ENCODE measurements at regions not wholly inside any gene's neighbourhood (a gene's known extent, or its start where the extent isn't known, plus 50 kb on each side); places are given as distances from the start of the nearest gene placed in this dataset.

- 91 to 97% methylated on average over 4 of the region's 4 CpGs for WGBS, 2 donors
- Histone ChIP-seq H3K36me3 (ENCODE audit: control insufficient read depth in 4 of 4, insufficient read depth in 4 of 4, low read length in 4 of 4) (no peaks in the 10 kb centered on the region), H3K4me3 (no peak overlapping the region), H3K9ac (ENCODE audit: insufficient read depth in 1 of 2, low read length in 2 of 2) (no peak overlapping the region), H3K4me1 (ENCODE audit: control insufficient read depth in 5 of 5, insufficient read depth in 5 of 5, low read length in 5 of 5) (peaks cover 0 to 3% (median 0%) of the 10 kb centered on the region in 5 donors), H3K27me3 (ENCODE audit: control insufficient read depth in 3 of 3, insufficient read depth in 3 of 3, low read length in 2 of 3) (peaks cover 0 to 6% (median 3%) of the 10 kb centered on the region in 3 donors), H3K27ac (ENCODE audit: low read depth in 1 of 2, low read length in 1 of 2) (no peak overlapping the region), H3K9me3 (ENCODE audit: control insufficient read depth in 4 of 4, insufficient read depth in 3 of 4, low read length in 3 of 4) (peaks cover 0 to 5% (median 0%) of the 10 kb centered on the region in 4 donors)
- no peak for DNase-seq
- ATAC-seq (ENCODE audit: insufficient read depth, low FRiP score): no peak
- no peak for TF ChIP-seq CTCF (IDR thresholded peaks at IDR 0.05; ENCODE audit: control extremely low read depth, extremely low read depth)
These were observed 137.1 kb upstream of the TWIST2 start for GRCh38 chr2:238710787-238711186.

GRCh38 chr2:238711346-238711745 is 136.5 kb upstream of the TWIST2 start:
- H3K27ac ChIP-seq (ENCODE audit: low read depth in 1 of 2, low read length in 1 of 2): no peak overlapping the region
- no peak overlapping the region for H3K4me3 ChIP-seq
- DNase-seq: no peak
- peaks cover 0 to 3% (median 0%) of the 10 kb centered on the region in 5 donors for H3K4me1 ChIP-seq (ENCODE audit: control insufficient read depth in 5 of 5, insufficient read depth in 5 of 5, low read length in 5 of 5)
- no peak overlapping the region for H3K9ac ChIP-seq (ENCODE audit: insufficient read depth in 1 of 2, low read length in 2 of 2)
- no peak for TF ChIP-seq CTCF (IDR thresholded peaks at IDR 0.05; ENCODE audit: control extremely low read depth, extremely low read depth)
- H3K9me3 ChIP-seq (ENCODE audit: control insufficient read depth in 4 of 4, insufficient read depth in 3 of 4, low read length in 3 of 4): peaks cover 0 to 5% (median 0%) of the 10 kb centered on the region in 4 donors
- no peaks in the 10 kb centered on the region for H3K36me3 ChIP-seq (ENCODE audit: control insufficient read depth in 4 of 4, insufficient read depth in 4 of 4, low read length in 4 of 4)
- peaks cover 0 to 8% (median 3%) of the 10 kb centered on the region in 3 donors for H3K27me3 ChIP-seq (ENCODE audit: control insufficient read depth in 3 of 3, insufficient read depth in 3 of 3, low read length in 2 of 3)
- no peak for ATAC-seq (ENCODE audit: insufficient read depth, low FRiP score)
- 85 to 89% methylated on average over 5 of the region's 5 CpGs for WGBS, 2 donors

GRCh38 chr2:238712011-238712410 is 135.9 kb upstream of the TWIST2 start:
- WGBS, 2 donors: 98 to 99% methylated on average over 4 of the region's 4 CpGs
- ATAC-seq (ENCODE audit: insufficient read depth, low FRiP score): no peak
- H3K36me3 ChIP-seq (ENCODE audit: control insufficient read depth in 4 of 4, insufficient read depth in 4 of 4, low read length in 4 of 4): no peaks in the 10 kb centered on the region

More at GRCh38 chr2:238712011-238712410, 135.9 kb upstream of the TWIST2 start:
- DNase-seq: no peak
- Histone ChIP-seq H3K4me3 (no peak overlapping the region), H3K9me3 (ENCODE audit: control insufficient read depth in 4 of 4, insufficient read depth in 3 of 4, low read length in 3 of 4) (peaks cover 0 to 5% (median 0%) of the 10 kb centered on the region in 4 donors), H3K27ac (ENCODE audit: low read depth in 1 of 2, low read length in 1 of 2) (no peak overlapping the region), H3K27me3 (ENCODE audit: control insufficient read depth in 3 of 3, insufficient read depth in 3 of 3, low read length in 2 of 3) (peaks cover 0 to 8% (median 3%) of the 10 kb centered on the region in 3 donors), H3K4me1 (ENCODE audit: control insufficient read depth in 5 of 5, insufficient read depth in 5 of 5, low read length in 5 of 5) (peaks cover 0 to 3% (median 0%) of the 10 kb centered on the region in 5 donors), H3K9ac (ENCODE audit: insufficient read depth in 1 of 2, low read length in 2 of 2) (no peak overlapping the region)
- TF ChIP-seq CTCF (IDR thresholded peaks at IDR 0.05; ENCODE audit: control extremely low read depth, extremely low read depth): no peak
